ENCODE measurements at regions not wholly inside any gene's neighbourhood (a gene's known extent, or its start where the extent isn't known, plus 50 kb on each side); places are given as distances from the start of the nearest gene placed in this dataset.
"Not testable (repeated sequence)": the region's sequence is repeated elsewhere in the genome, so short reads cannot be mapped to it uniquely, and the experiment has no call there.

- not testable (repeated sequence) for H3K27ac Mint-ChIP-seq; H3K4me3 Mint-ChIP-seq; H3K36me3 Mint-ChIP-seq (ENCODE audit: low read depth); H3K9me3 Mint-ChIP-seq; H3K27me3 Mint-ChIP-seq; DNase-seq; H3K4me1 Mint-ChIP-seq (ENCODE audit: low read depth)
Measured at GRCh38 chr3:195642311-195642710, 58.6 kb upstream of the APOD start.

GRCh38 chr3:195638456-195638855 lies 54.7 kb upstream of the APOD start:
- H3K4me1 Mint-ChIP-seq (ENCODE audit: low read depth), result peaks cover 14% of the 10 kb centered on the region
- H3K4me3 Mint-ChIP-seq; H3K27me3 Mint-ChIP-seq; H3K9me3 Mint-ChIP-seq; H3K27ac Mint-ChIP-seq; H3K36me3 Mint-ChIP-seq (ENCODE audit: low read depth); DNase-seq: not testable (repeated sequence)

- Mint-ChIP-seq H3K4me1 (ENCODE audit: low read depth) (peaks cover 20% of the 10 kb centered on the region), H3K4me3 (peak overlapping the region; percentile 19)
- H3K36me3 Mint-ChIP-seq (ENCODE audit: low read depth); DNase-seq; H3K27ac Mint-ChIP-seq; H3K9me3 Mint-ChIP-seq; H3K27me3 Mint-ChIP-seq: not testable (repeated sequence)
Measured at GRCh38 chr3:195637473-195638233, 53.9 kb upstream of the APOD start.

- DNase-seq; H3K27me3 Mint-ChIP-seq; H3K27ac Mint-ChIP-seq; H3K36me3 Mint-ChIP-seq (ENCODE audit: low read depth); H3K9me3 Mint-ChIP-seq: not testable (repeated sequence)
- peak overlapping the region; percentile 19 for H3K4me3 Mint-ChIP-seq
- H3K4me1 Mint-ChIP-seq (ENCODE audit: low read depth), result peaks cover 24% of the 10 kb centered on the region
Measured at GRCh38 chr3:195637011-195637410, 53.3 kb upstream of the APOD start.

GRCh38 chr3:195635898-195636685 lies 52.4 kb upstream of the APOD start:
- Mint-ChIP-seq H3K4me3 (peak overlapping the region; percentile 72), H3K27ac (peak overlapping the region; percentile 83), H3K4me1 (ENCODE audit: low read depth) (peaks cover 24% of the 10 kb centered on the region)
- H3K36me3 Mint-ChIP-seq (ENCODE audit: low read depth); DNase-seq; H3K27me3 Mint-ChIP-seq; H3K9me3 Mint-ChIP-seq: not testable (repeated sequence)

GRCh38 chr3:195635262-195635873 lies 51.6 kb upstream of the APOD start:
- H3K4me1 Mint-ChIP-seq (ENCODE audit: low read depth), result peaks cover 24% of the 10 kb centered on the region
- H3K27ac Mint-ChIP-seq; DNase-seq; H3K4me3 Mint-ChIP-seq; H3K36me3 Mint-ChIP-seq (ENCODE audit: low read depth); H3K27me3 Mint-ChIP-seq; H3K9me3 Mint-ChIP-seq: not testable (repeated sequence)

- H3K27me3 Mint-ChIP-seq; H3K36me3 Mint-ChIP-seq (ENCODE audit: low read depth); H3K27ac Mint-ChIP-seq; H3K9me3 Mint-ChIP-seq: not testable (repeated sequence)
- peak; percentile 66 for DNase-seq
- H3K4me1 Mint-ChIP-seq (ENCODE audit: low read depth), result peaks cover 24% of the 10 kb centered on the region
- peak overlapping the region; percentile 15 for H3K4me3 Mint-ChIP-seq
Measured at GRCh38 chr3:195634426-195635261, 50.9 kb upstream of the APOD start.

All from activated T-cell treated with anti-CD3 and anti-CD28 coated beads, Interleukin-2, amount 50 U/mL, for 24 hours (primary cell).